Liver (tissue), 8 donors: ENCODE measurements at regions not wholly inside any gene's neighbourhood (a gene's known extent, or its start where the extent isn't known, plus 50 kb on each side); places are given as distances from the start of the nearest gene placed in this dataset.

ENCODE experiments used
- DNase-seq: peaks from one replicate; pipeline ENCODE4 v3.0.0-alpha.2; 2017; ENCODE audit warnings: low spot score
- H3K27ac ChIP-seq, 2 donors: one replicate each; pipeline ENCODE4 v1.7.0; 2013; ENCODE audit warnings: inconsistent platforms in 2 of 2, low read length in 2 of 2, control low read depth in 1 of 2, low read depth in 1 of 2, mild to moderate bottlenecking in 1 of 2
- H3K27me3 ChIP-seq, 4 donors: one replicate each; pipeline versions ENCODE4 v1.6.1 to v1.7.0; 2013; ENCODE audit warnings: low read length in 3 of 4, inconsistent platforms in 1 of 4, mild to moderate bottlenecking in 1 of 4, moderate library complexity in 1 of 4; ENCODE audit not compliant: control insufficient read depth in 4 of 4, insufficient read depth in 4 of 4
- H3K36me3 ChIP-seq, 4 donors: one replicate each; pipeline versions ENCODE4 v1.6.1 to v1.7.0; 2013; ENCODE audit warnings: low read length in 3 of 4, mild to moderate bottlenecking in 3 of 4, low read depth in 1 of 4, moderate library complexity in 1 of 4; ENCODE audit not compliant: control insufficient read depth in 4 of 4, insufficient read depth in 3 of 4
- H3K4me1 ChIP-seq, 4 donors: one replicate each; pipeline versions ENCODE4 v1.6.1 to v1.7.0; 2013; ENCODE audit warnings: low read length in 3 of 4, mild to moderate bottlenecking in 3 of 4, moderate library complexity in 1 of 4; ENCODE audit not compliant: control insufficient read depth in 4 of 4, insufficient read depth in 4 of 4
- H3K4me3 ChIP-seq, 3 donors: one replicate each; pipeline versions ENCODE4 v1.6.1 to v1.7.0; 2013; ENCODE audit warnings: low read length in 3 of 3, control low read depth in 1 of 3, low read depth in 1 of 3, mild to moderate bottlenecking in 1 of 3
- H3K9ac ChIP-seq, 2 donors: one replicate each; pipeline ENCODE4 v1.7.0; 2013; ENCODE audit warnings: low read length in 2 of 2, mild to moderate bottlenecking in 2 of 2, moderate library complexity in 2 of 2, control low read depth in 1 of 2, low read depth in 1 of 2
- H3K9me3 ChIP-seq, 4 donors: one replicate each; pipeline versions ENCODE4 v1.6.1 to v1.7.0; 2013; ENCODE audit warnings: low read length in 3 of 4; ENCODE audit not compliant: control insufficient read depth in 4 of 4
- CTCF ChIP-seq: fragments of 150-350 bp; IDR thresholded peaks from 2 replicates; pipeline ENCODE4 v1.5.1; 2017; ENCODE audit warnings: improper control_type of control experiment, low read depth, low read length; ENCODE audit not compliant: missing input control
- EGR1 ChIP-seq, 2 donors: IDR thresholded peaks; 2 replicates each; pipeline ENCODE4 v1.6.1; 2016 to 2018; ENCODE audit warnings: antibody characterized with exemption in 2 of 2, low read depth in 2 of 2
- FOXA1 ChIP-seq: IDR thresholded peaks from 2 replicates; pipeline ENCODE4 v1.6.1; 2016; ENCODE audit warnings: antibody characterized with exemption
- FOXA2 ChIP-seq: IDR thresholded peaks from 2 replicates; pipeline ENCODE4 v1.6.1; 2016; ENCODE audit warnings: antibody characterized with exemption
- GABPA ChIP-seq, 2 donors: IDR thresholded peaks in 1 of 2; conservative IDR thresholded peaks in 1 of 2; 2 replicates each; pipeline ENCODE4 v1.6.1; 2016; ENCODE audit warnings: antibody characterized with exemption in 2 of 2, mild to moderate bottlenecking in 1 of 2, moderate library complexity in 1 of 2
- HNF4A ChIP-seq, 2 donors: conservative IDR thresholded peaks; 2 replicates each; pipeline ENCODE4 v1.6.1; 2016; ENCODE audit warnings: antibody characterized with exemption in 2 of 2, mild to moderate bottlenecking in 2 of 2
- HNF4G ChIP-seq: IDR thresholded peaks from 2 replicates; pipeline ENCODE4 v1.6.1; 2016; ENCODE audit warnings: antibody characterized with exemption
- JUND ChIP-seq, 2 donors: IDR thresholded peaks; 2 replicates each; pipeline ENCODE4 v1.6.1; 2016; ENCODE audit warnings: antibody characterized with exemption in 2 of 2
- MAX ChIP-seq: IDR thresholded peaks from 2 replicates; pipeline ENCODE4 v1.6.1; 2016; ENCODE audit warnings: antibody characterized with exemption
- NR2F2 ChIP-seq: IDR thresholded peaks from 2 replicates; pipeline ENCODE4 v1.6.1; 2016; ENCODE audit warnings: antibody characterized with exemption
- RAD21 ChIP-seq, 2 donors: IDR thresholded peaks; 2 replicates each; pipeline ENCODE4 v1.6.1; 2016; ENCODE audit warnings: antibody characterized with exemption in 2 of 2, mild to moderate bottlenecking in 2 of 2
- RXRA ChIP-seq, 2 donors: IDR thresholded peaks; 2 replicates each; pipeline ENCODE4 v1.6.1; 2017 to 2018; ENCODE audit warnings: antibody characterized with exemption in 2 of 2, mild to moderate bottlenecking in 1 of 2
- SP1 ChIP-seq: IDR thresholded peaks from 2 replicates; pipeline ENCODE4 v1.6.1; 2018; ENCODE audit warnings: antibody characterized with exemption, mild to moderate bottlenecking
- TAF1 ChIP-seq: conservative IDR thresholded peaks from 2 replicates; pipeline ENCODE4 v1.6.1; 2016; ENCODE audit warnings: antibody characterized with exemption, mild to moderate bottlenecking
- YY1 ChIP-seq: IDR thresholded peaks from 2 replicates; pipeline ENCODE4 v1.6.1; 2016; ENCODE audit warnings: antibody characterized with exemption, mild to moderate bottlenecking
- WGBS: extraction: QIAGEN DNeasy Blood & Tissue Kit; methylation state at CpG from one replicate; pipeline ENCODE4 v1.1.7; 2013; 5-methylcytosine and 5-hydroxymethylcytosine counted together
- TF ChIP-seq, protein P1 (sequence below): IDR thresholded peaks from 2 replicates; pipeline ENCODE4 v1.6.1; 2016; ENCODE audit warnings: antibody characterized with exemption, mild to moderate bottlenecking
- TF ChIP-seq, protein P2 (sequence below): IDR thresholded peaks from 2 replicates; pipeline ENCODE4 v1.6.1; 2016; ENCODE audit warnings: antibody characterized with exemption
- TF ChIP-seq, protein P3 (sequence below): IDR thresholded peaks from 2 replicates; pipeline ENCODE4 v1.6.1; 2016; ENCODE audit warnings: antibody characterized with exemption
- donor health status: healthy.
- donor health status: healthy.
- donor health status: healthy.
- donor health status: healthy.
- donor health status: healthy.

DNA sequence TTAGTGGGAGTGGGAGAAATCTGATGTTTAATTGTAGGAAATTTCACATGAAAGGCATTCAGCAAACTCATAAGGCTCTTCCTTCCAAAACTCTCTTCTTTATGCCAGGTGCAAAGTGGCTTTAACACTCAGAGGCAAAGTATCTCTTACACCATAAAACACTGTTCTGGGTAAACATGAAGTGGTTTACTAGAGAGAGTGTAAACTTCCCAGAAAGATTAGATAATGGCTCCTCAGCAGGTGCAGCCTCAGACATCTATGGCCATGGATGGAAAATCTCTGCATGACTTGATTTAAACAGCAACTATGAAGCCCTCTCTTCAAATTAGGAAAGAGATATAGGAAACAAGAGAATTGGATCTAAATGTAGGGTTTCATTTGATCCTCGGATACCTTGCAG is 583.1 kb upstream of the SALL1 start:
- H3K4me3 ChIP-seq, result no peak overlapping the region
- DNase-seq, result no peak
- no peaks in the 10 kb centered on the region for H3K9me3 ChIP-seq
- H3K27ac ChIP-seq, result no peak overlapping the region
- no peaks in the 10 kb centered on the region for H3K27me3 ChIP-seq
- WGBS, result 26% methylated on average over 1 of the region's 1 CpG
- TF ChIP-seq GABPA (IDR thresholded peaks at IDR 0.05 in 1 of 2, conservative IDR thresholded peaks at IDR 0.05 in 1 of 2), result no peak
- no peak for TF ChIP-seq NR2F2
- TF ChIP-seq FOXA2, result no peak
- no peak for TF ChIP-seq YY1
- TF ChIP-seq, protein P1, sequence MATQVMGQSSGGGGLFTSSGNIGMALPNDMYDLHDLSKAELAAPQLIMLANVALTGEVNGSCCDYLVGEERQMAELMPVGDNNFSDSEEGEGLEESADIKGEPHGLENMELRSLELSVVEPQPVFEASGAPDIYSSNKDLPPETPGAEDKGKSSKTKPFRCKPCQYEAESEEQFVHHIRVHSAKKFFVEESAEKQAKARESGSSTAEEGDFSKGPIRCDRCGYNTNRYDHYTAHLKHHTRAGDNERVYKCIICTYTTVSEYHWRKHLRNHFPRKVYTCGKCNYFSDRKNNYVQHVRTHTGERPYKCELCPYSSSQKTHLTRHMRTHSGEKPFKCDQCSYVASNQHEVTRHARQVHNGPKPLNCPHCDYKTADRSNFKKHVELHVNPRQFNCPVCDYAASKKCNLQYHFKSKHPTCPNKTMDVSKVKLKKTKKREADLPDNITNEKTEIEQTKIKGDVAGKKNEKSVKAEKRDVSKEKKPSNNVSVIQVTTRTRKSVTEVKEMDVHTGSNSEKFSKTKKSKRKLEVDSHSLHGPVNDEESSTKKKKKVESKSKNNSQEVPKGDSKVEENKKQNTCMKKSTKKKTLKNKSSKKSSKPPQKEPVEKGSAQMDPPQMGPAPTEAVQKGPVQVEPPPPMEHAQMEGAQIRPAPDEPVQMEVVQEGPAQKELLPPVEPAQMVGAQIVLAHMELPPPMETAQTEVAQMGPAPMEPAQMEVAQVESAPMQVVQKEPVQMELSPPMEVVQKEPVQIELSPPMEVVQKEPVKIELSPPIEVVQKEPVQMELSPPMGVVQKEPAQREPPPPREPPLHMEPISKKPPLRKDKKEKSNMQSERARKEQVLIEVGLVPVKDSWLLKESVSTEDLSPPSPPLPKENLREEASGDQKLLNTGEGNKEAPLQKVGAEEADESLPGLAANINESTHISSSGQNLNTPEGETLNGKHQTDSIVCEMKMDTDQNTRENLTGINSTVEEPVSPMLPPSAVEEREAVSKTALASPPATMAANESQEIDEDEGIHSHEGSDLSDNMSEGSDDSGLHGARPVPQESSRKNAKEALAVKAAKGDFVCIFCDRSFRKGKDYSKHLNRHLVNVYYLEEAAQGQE, result no peak
- no peak for TF ChIP-seq HNF4A (conservative IDR thresholded peaks at IDR 0.05)
- TF ChIP-seq RXRA (IDR thresholded peaks at IDR 0.05), result no peak
- TF ChIP-seq EGR1 (IDR thresholded peaks at IDR 0.05; ENCODE audit: low read depth in 2 of 2), result no peak
- TF ChIP-seq JUND (IDR thresholded peaks at IDR 0.05), result no peak
- TF ChIP-seq MAX, result no peak
- no peak for TF ChIP-seq HNF4G
- TF ChIP-seq, protein P2, sequence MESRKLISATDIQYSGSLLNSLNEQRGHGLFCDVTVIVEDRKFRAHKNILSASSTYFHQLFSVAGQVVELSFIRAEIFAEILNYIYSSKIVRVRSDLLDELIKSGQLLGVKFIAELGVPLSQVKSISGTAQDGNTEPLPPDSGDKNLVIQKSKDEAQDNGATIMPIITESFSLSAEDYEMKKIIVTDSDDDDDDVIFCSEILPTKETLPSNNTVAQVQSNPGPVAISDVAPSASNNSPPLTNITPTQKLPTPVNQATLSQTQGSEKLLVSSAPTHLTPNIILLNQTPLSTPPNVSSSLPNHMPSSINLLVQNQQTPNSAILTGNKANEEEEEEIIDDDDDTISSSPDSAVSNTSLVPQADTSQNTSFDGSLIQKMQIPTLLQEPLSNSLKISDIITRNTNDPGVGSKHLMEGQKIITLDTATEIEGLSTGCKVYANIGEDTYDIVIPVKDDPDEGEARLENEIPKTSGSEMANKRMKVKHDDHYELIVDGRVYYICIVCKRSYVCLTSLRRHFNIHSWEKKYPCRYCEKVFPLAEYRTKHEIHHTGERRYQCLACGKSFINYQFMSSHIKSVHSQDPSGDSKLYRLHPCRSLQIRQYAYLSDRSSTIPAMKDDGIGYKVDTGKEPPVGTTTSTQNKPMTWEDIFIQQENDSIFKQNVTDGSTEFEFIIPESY, result no peak
- no peak for TF ChIP-seq CTCF
- no peak for TF ChIP-seq RAD21 (IDR thresholded peaks at IDR 0.05)
- TF ChIP-seq FOXA1, result no peak
- TF ChIP-seq TAF1, result no peak
- TF ChIP-seq SP1, result no peak
- TF ChIP-seq, protein P3, sequence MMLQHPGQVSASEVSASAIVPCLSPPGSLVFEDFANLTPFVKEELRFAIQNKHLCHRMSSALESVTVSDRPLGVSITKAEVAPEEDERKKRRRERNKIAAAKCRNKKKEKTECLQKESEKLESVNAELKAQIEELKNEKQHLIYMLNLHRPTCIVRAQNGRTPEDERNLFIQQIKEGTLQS, result no peak
- H3K36me3 ChIP-seq, result no peaks in the 10 kb centered on the region
- no peaks in the 10 kb centered on the region for H3K4me1 ChIP-seq
- no peak overlapping the region for H3K9ac ChIP-seq

- Histone ChIP-seq H3K27ac (no peak overlapping the region), H3K9ac (no peak overlapping the region), H3K9me3 (no peaks in the 10 kb centered on the region), H3K4me1 (no peaks in the 10 kb centered on the region), H3K36me3 (no peaks in the 10 kb centered on the region), H3K27me3 (no peaks in the 10 kb centered on the region), H3K4me3 (no peak overlapping the region)
- 90% methylated on average over 2 of the region's 2 CpGs for WGBS
- no peak for DNase-seq
- no peak for TF ChIP-seq SP1
- no peak for TF ChIP-seq HNF4A (conservative IDR thresholded peaks at IDR 0.05)
- no peak for TF ChIP-seq JUND (IDR thresholded peaks at IDR 0.05)
- no peak for TF ChIP-seq HNF4G
- no peak for TF ChIP-seq FOXA2
- TF ChIP-seq MAX, result no peak
- TF ChIP-seq YY1, result no peak
- TF ChIP-seq, protein P2, result no peak
- TF ChIP-seq FOXA1, result no peak
- TF ChIP-seq, protein P1, result no peak
- TF ChIP-seq RXRA (IDR thresholded peaks at IDR 0.05), result no peak
These were observed 582.1 kb upstream of the SALL1 start for GRCh38 chr16:51733181-51733580.
